CD14-positive monocyte (primary cell): ENCODE measurements at regions not wholly inside any gene's neighbourhood (a gene's known extent, or its start where the extent isn't known, plus 50 kb on each side); places are given as distances from the start of the nearest gene placed in this dataset.

ENCODE experiments used
- DNase-seq, 3 donors: peaks; one replicate each; pipeline ENCODE4 v3.0.0-alpha.2; 2011 to 2022
- H2AFZ ChIP-seq: 2 replicates; pipeline ENCODE4 v1.6.0; 2012; ENCODE audit warnings: mild to moderate bottlenecking, low read depth, low read length, inconsistent platforms; ENCODE audit not compliant: insufficient read depth, poor library complexity, severe bottlenecking
- H3K27ac ChIP-seq, 2 donors: 1 replicate in 1 of 2; 2 replicates in 1 of 2; pipeline ENCODE4 v1.5.1; 2012 to 2013; ENCODE audit warnings: low read length in 2 of 2, control low read depth in 1 of 2, inconsistent platforms in 1 of 2, low read depth in 1 of 2, mild to moderate bottlenecking in 1 of 2
- H3K27me3 ChIP-seq, 2 donors: one replicate each; pipeline versions ENCODE4 v1.6.0 to v1.6.1; 2011 to 2013; ENCODE audit warnings: low read length in 2 of 2; ENCODE audit not compliant: control insufficient read depth in 2 of 2, insufficient read depth in 2 of 2
- H3K36me3 ChIP-seq, 2 donors: replicated peaks in 1 of 2; 1 replicate in 1 of 2; 2 replicates in 1 of 2; pipeline versions ENCODE4 v1.5.1 to v1.6.1; 2012 to 2013; ENCODE audit warnings: low read length in 2 of 2, control low read depth in 1 of 2, inconsistent platforms in 1 of 2, mild to moderate bottlenecking in 1 of 2; ENCODE audit not compliant: insufficient read depth in 2 of 2, control insufficient read depth in 1 of 2
- H3K4me1 ChIP-seq, 2 donors: 1 replicate in 1 of 2; 2 replicates in 1 of 2; pipeline versions ENCODE4 v1.5.1 to v1.6.1; 2012 to 2013; ENCODE audit warnings: low read length in 2 of 2, control low read depth in 1 of 2, inconsistent platforms in 1 of 2, mild to moderate bottlenecking in 1 of 2, moderate library complexity in 1 of 2; ENCODE audit not compliant: insufficient read depth in 2 of 2, control insufficient read depth in 1 of 2
- H3K4me2 ChIP-seq: replicated peaks from 2 replicates; pipeline ENCODE3; 2012; ENCODE audit warnings: low read length, moderate library complexity, mild to moderate bottlenecking; ENCODE audit not compliant: poor library complexity, severe bottlenecking; ENCODE audit errors: extremely low read depth
- H3K4me3 ChIP-seq, 3 experiments: fragments of 200-600 bp in 1 of 3; sonication (generic) in 1 of 3; replicated peaks in 1 of 3; 1 replicate in 2 of 3; 2 replicates in 1 of 3; pipeline ENCODE4 v1.5.1; 2011 to 2013; ENCODE audit warnings: low read length in 3 of 3, mild to moderate bottlenecking in 3 of 3, control low read depth in 2 of 3, low read depth in 2 of 3, inconsistent platforms in 1 of 3, moderate library complexity in 1 of 3
- H3K79me2 ChIP-seq: 2 replicates; pipeline ENCODE4 v1.6.0; 2012; ENCODE audit warnings: mild to moderate bottlenecking, control low read depth, inconsistent platforms, low read length, moderate library complexity; ENCODE audit not compliant: insufficient read depth
- H3K9ac ChIP-seq: 2 replicates; pipeline ENCODE4 v1.6.0; 2017; ENCODE audit warnings: low read length, mild to moderate bottlenecking; ENCODE audit not compliant: insufficient read depth, poor library complexity, severe bottlenecking
- H3K9me3 ChIP-seq, 2 donors: replicated peaks in 1 of 2; 1 replicate in 1 of 2; 2 replicates in 1 of 2; pipeline versions ENCODE4 v1.5.1 to v1.6.1; 2012 to 2013; ENCODE audit warnings: low read length in 2 of 2, control low read depth in 1 of 2; ENCODE audit not compliant: control insufficient read depth in 1 of 2, insufficient read depth in 1 of 2
- H4K20me1 ChIP-seq: 2 replicates; pipeline ENCODE4 v1.6.0; 2012; ENCODE audit warnings: mild to moderate bottlenecking, low read length, control low read depth, moderate library complexity; ENCODE audit not compliant: insufficient read depth
- H3K27ac Mint-ChIP-seq, 7 donors: one replicate each; pipeline ENCODE4 v1.8.0; 2020; ENCODE audit warnings: mild to moderate bottlenecking in 7 of 7, mixed read lengths in 7 of 7, moderate library complexity in 6 of 7, inconsistent platforms in 2 of 7
- H3K27me3 Mint-ChIP-seq, 3 donors: one replicate each; pipeline ENCODE4 v1.8.0; 2021 to 2022; ENCODE audit warnings: low read depth in 3 of 3, mild to moderate bottlenecking in 3 of 3, mixed read lengths in 3 of 3, moderate library complexity in 3 of 3, inconsistent platforms in 1 of 3
- H3K36me3 Mint-ChIP-seq, 2 donors: one replicate each; pipeline ENCODE4 v1.8.0; 2020; ENCODE audit warnings: mixed read lengths in 2 of 2, inconsistent platforms in 1 of 2, mild to moderate bottlenecking in 1 of 2
- H3K4me1 Mint-ChIP-seq: one replicate; pipeline ENCODE4 v1.8.0; 2020; ENCODE audit warnings: mild to moderate bottlenecking, mixed read lengths
- H3K4me3 Mint-ChIP-seq, 2 donors: one replicate each; pipeline ENCODE4 v1.8.0; 2020; ENCODE audit warnings: mild to moderate bottlenecking in 2 of 2, mixed read lengths in 2 of 2, moderate library complexity in 1 of 2
- H3K9me3 Mint-ChIP-seq, 7 donors: one replicate each; pipeline ENCODE4 v1.8.0; 2020 to 2022; ENCODE audit warnings: mixed read lengths in 7 of 7, mild to moderate bottlenecking in 6 of 7, moderate library complexity in 6 of 7, inconsistent platforms in 2 of 7
- CTCF ChIP-seq: fragments of 200-600 bp; IDR thresholded peaks from one replicate; pipeline ENCODE4 v1.8.0; 2022; ENCODE audit warnings: antibody characterized with exemption, mild to moderate bottlenecking
- WGBS: methylation state at CpG from one replicate; pipeline ENCODE4 v1.1.5; 2013; ENCODE audit warnings: missing lambda C conversion rate; ENCODE audit not compliant: insufficient coverage; 5-methylcytosine and 5-hydroxymethylcytosine counted together
- intact Hi-C, 2 donors: fragments of 100-400 bp; cut with micrococcal nuclease; formaldehyde crosslinking; loops; one replicate each; pipeline versions ENCODE4 v1.15.0 to v1.15.1; 2023

GRCh38 chr3:146339349-146339748, 88.4 kb upstream of the PLSCR4 start:
- H3K4me2 ChIP-seq: no peak overlapping the region
- no peaks in the 10 kb centered on the region for H3K4me1 Mint-ChIP-seq
- TF ChIP-seq CTCF: no peak
- WGBS: 81% methylated on average over 5 of the region's 7 CpGs
- H3K9me3 ChIP-seq: no peaks in the 10 kb centered on the region
- peaks cover 0 to 3% (median 2%) of the 10 kb centered on the region in 7 donors for H3K9me3 Mint-ChIP-seq
- no peaks in the 10 kb centered on the region for H3K79me2 ChIP-seq
- intact Hi-C loops: no loop called here
- H4K20me1 ChIP-seq: no peaks in the 10 kb centered on the region
- no peak overlapping the region for H2AFZ ChIP-seq
- no peaks in the 10 kb centered on the region for H3K27me3 ChIP-seq
- no peak overlapping the region for H3K9ac ChIP-seq
- no peak overlapping the region for H3K4me3 Mint-ChIP-seq
- no peaks in the 10 kb centered on the region for H3K27me3 Mint-ChIP-seq
- no peak overlapping the region for H3K27ac Mint-ChIP-seq
- H3K27ac ChIP-seq: no peak overlapping the region
- no peak for DNase-seq
- H3K36me3 ChIP-seq: no peaks in the 10 kb centered on the region
- H3K4me1 ChIP-seq: no peaks in the 10 kb centered on the region
- no peaks in the 10 kb centered on the region for H3K36me3 Mint-ChIP-seq
- no peak overlapping the region for H3K4me3 ChIP-seq

GRCh38 chr3:146337991-146338390, 87.1 kb upstream of the PLSCR4 start:
- H3K4me3 ChIP-seq: no peak overlapping the region
- Mint-ChIP-seq H3K36me3 (no peaks in the 10 kb centered on the region), H3K4me1 (no peaks in the 10 kb centered on the region), H3K27me3 (no peaks in the 10 kb centered on the region), H3K4me3 (no peak overlapping the region), H3K27ac (no peak overlapping the region), H3K9me3 (peaks cover 0 to 3% (median 2%) of the 10 kb centered on the region in 7 donors)
- intact Hi-C loops: no loop called here
- DNase-seq: no peak
- no peaks in the 10 kb centered on the region for H3K27me3 ChIP-seq
- H3K4me1 ChIP-seq: no peaks in the 10 kb centered on the region
- H3K79me2 ChIP-seq: no peaks in the 10 kb centered on the region
- no peak overlapping the region for H3K4me2 ChIP-seq
- no peaks in the 10 kb centered on the region for H3K9me3 ChIP-seq
- no peak overlapping the region for H3K9ac ChIP-seq
- H2AFZ ChIP-seq: no peak overlapping the region
- H4K20me1 ChIP-seq: no peaks in the 10 kb centered on the region
- H3K36me3 ChIP-seq: no peaks in the 10 kb centered on the region
- 83% methylated on average over 2 of the region's 7 CpGs for WGBS
- no peak for TF ChIP-seq CTCF
- H3K27ac ChIP-seq: no peak overlapping the region
